Activated T-helper 17 cell treated with anti-CD3 and anti-CD28 coated beads, Interleukin-2, amount 50 U/mL, for 72 hours (primary cell): ENCODE measurements at regions not wholly inside any gene's neighbourhood (a gene's known extent, or its start where the extent isn't known, plus 50 kb on each side); places are given as distances from the start of the nearest gene placed in this dataset.

Experiments
- ATAC-seq: fragments of 150-1000 bp; cut with Tn5 transposase; replicated peaks from 2 replicates; pipeline ENCODE4 v1.10.0; 2021; ENCODE audit warnings: mild to moderate bottlenecking, moderate library complexity
- H3K27ac Mint-ChIP-seq: one replicate; pipeline ENCODE4 v1.8.0; 2022; ENCODE audit warnings: mixed read lengths
- H3K27me3 Mint-ChIP-seq: one replicate; pipeline ENCODE4 v1.8.0; 2022; ENCODE audit warnings: mixed read lengths
- H3K36me3 Mint-ChIP-seq: one replicate; pipeline ENCODE4 v1.8.0; 2022; ENCODE audit warnings: low read depth, mild to moderate bottlenecking, mixed read lengths
- H3K4me1 Mint-ChIP-seq: one replicate; pipeline ENCODE4 v1.8.0; 2022; ENCODE audit warnings: mixed read lengths
- H3K4me3 Mint-ChIP-seq: one replicate; pipeline ENCODE4 v1.8.0; 2022; ENCODE audit warnings: mild to moderate bottlenecking, mixed read lengths
- H3K9me3 Mint-ChIP-seq: one replicate; pipeline ENCODE4 v1.8.0; 2022; ENCODE audit warnings: mixed read lengths

GRCh38 chr7:20964281-20964918 is 177.7 kb upstream of the SP8 start:
- Mint-ChIP-seq H3K4me1 (no peaks in the 10 kb centered on the region), H3K36me3 (no peaks in the 10 kb centered on the region), H3K27me3 (no peaks in the 10 kb centered on the region), H3K4me3 (no peak overlapping the region), H3K9me3 (no peaks in the 10 kb centered on the region), H3K27ac (no peak overlapping the region)
- no peak for ATAC-seq

GRCh38 chr7:20971219-20971618 is 184.5 kb upstream of the SP8 start:
- Mint-ChIP-seq H3K4me1 (no peaks in the 10 kb centered on the region), H3K9me3 (no peaks in the 10 kb centered on the region), H3K36me3 (no peaks in the 10 kb centered on the region), H3K27me3 (no peaks in the 10 kb centered on the region), H3K27ac (no peak overlapping the region), H3K4me3 (no peak overlapping the region)
- ATAC-seq, result no peak

GRCh38 chr7:20980232-20980631 is 193.5 kb upstream of the SP8 start:
- Mint-ChIP-seq H3K36me3 (no peaks in the 10 kb centered on the region), H3K27ac (no peak overlapping the region), H3K27me3 (peaks cover 3% of the 10 kb centered on the region), H3K9me3 (no peaks in the 10 kb centered on the region), H3K4me3 (no peak overlapping the region), H3K4me1 (no peaks in the 10 kb centered on the region)
- no peak for ATAC-seq

- Mint-ChIP-seq H3K4me3 (no peak overlapping the region), H3K27me3 (peaks cover 3% of the 10 kb centered on the region), H3K27ac (no peak overlapping the region), H3K9me3 (no peaks in the 10 kb centered on the region), H3K4me1 (no peaks in the 10 kb centered on the region), H3K36me3 (no peaks in the 10 kb centered on the region)
- no peak for ATAC-seq
Measured at GRCh38 chr7:20980668-20981264, 194.1 kb upstream of the SP8 start.

- Mint-ChIP-seq H3K4me3 (no peak overlapping the region), H3K4me1 (no peaks in the 10 kb centered on the region), H3K9me3 (peaks cover 4% of the 10 kb centered on the region), H3K36me3 (no peaks in the 10 kb centered on the region), H3K27ac (no peak overlapping the region), H3K27me3 (peaks cover 3% of the 10 kb centered on the region)
- ATAC-seq, result no peak
Measured at GRCh38 chr7:20988340-20988739, 201.7 kb upstream of the SP8 start.

- Mint-ChIP-seq H3K4me3 (no peak overlapping the region), H3K27ac (no peak overlapping the region)
- ATAC-seq, result no peak
Measured at GRCh38 chr7:20991544-20991943, 204.9 kb upstream of the SP8 start.

GRCh38 chr7:20993693-20994092 is 207.0 kb upstream of the SP8 start:
- Mint-ChIP-seq H3K27ac (no peak overlapping the region), H3K36me3 (no peaks in the 10 kb centered on the region), H3K4me3 (no peak overlapping the region), H3K9me3 (peaks cover 4% of the 10 kb centered on the region), H3K27me3 (no peaks in the 10 kb centered on the region), H3K4me1 (no peaks in the 10 kb centered on the region)
- no peak for ATAC-seq

More at GRCh38 chr7:20991544-20991943, 204.9 kb upstream of the SP8 start:
- Mint-ChIP-seq H3K36me3 (no peaks in the 10 kb centered on the region), H3K4me1 (no peaks in the 10 kb centered on the region), H3K27me3 (no peaks in the 10 kb centered on the region), H3K9me3 (peaks cover 4% of the 10 kb centered on the region)

GRCh38 chr7:20998309-20998708 is 211.6 kb upstream of the SP8 start:
- no peak overlapping the region for H3K27ac Mint-ChIP-seq
- no peak overlapping the region for H3K4me3 Mint-ChIP-seq
- ATAC-seq, result no peak
- H3K27me3 Mint-ChIP-seq, result no peaks in the 10 kb centered on the region
- H3K9me3 Mint-ChIP-seq, result peaks cover 5% of the 10 kb centered on the region
- H3K4me1 Mint-ChIP-seq, result no peaks in the 10 kb centered on the region
- H3K36me3 Mint-ChIP-seq, result no peaks in the 10 kb centered on the region

- no peaks in the 10 kb centered on the region for H3K27me3 Mint-ChIP-seq
- ATAC-seq, result no peak
- no peaks in the 10 kb centered on the region for H3K4me1 Mint-ChIP-seq
- H3K9me3 Mint-ChIP-seq, result peaks cover 12% of the 10 kb centered on the region
- no peak overlapping the region for H3K4me3 Mint-ChIP-seq
- no peak overlapping the region for H3K27ac Mint-ChIP-seq
- H3K36me3 Mint-ChIP-seq, result no peaks in the 10 kb centered on the region
Measured at GRCh38 chr7:21011153-21011552, 224.5 kb upstream of the SP8 start.

- ATAC-seq, result no peak
- Mint-ChIP-seq H3K9me3 (peaks cover 8% of the 10 kb centered on the region), H3K36me3 (no peaks in the 10 kb centered on the region), H3K4me1 (no peaks in the 10 kb centered on the region), H3K4me3 (no peak overlapping the region), H3K27ac (no peak overlapping the region), H3K27me3 (no peaks in the 10 kb centered on the region)
Measured at GRCh38 chr7:21013765-21014539, 227.3 kb upstream of the SP8 start.

- H3K4me1 Mint-ChIP-seq, result no peaks in the 10 kb centered on the region
- no peaks in the 10 kb centered on the region for H3K36me3 Mint-ChIP-seq
- H3K9me3 Mint-ChIP-seq, result peaks cover 2% of the 10 kb centered on the region
- no peak for ATAC-seq
- no peak overlapping the region for H3K27ac Mint-ChIP-seq
- H3K4me3 Mint-ChIP-seq, result no peak overlapping the region
- H3K27me3 Mint-ChIP-seq, result peaks cover 4% of the 10 kb centered on the region
Measured at GRCh38 chr7:21020667-21021066, 234.0 kb upstream of the SP8 start.

GRCh38 chr7:21023841-21024484 is 237.3 kb upstream of the SP8 start:
- Mint-ChIP-seq H3K9me3 (no peaks in the 10 kb centered on the region), H3K27ac (no peak overlapping the region), H3K4me3 (no peak overlapping the region), H3K4me1 (no peaks in the 10 kb centered on the region), H3K27me3 (peaks cover 4% of the 10 kb centered on the region), H3K36me3 (no peaks in the 10 kb centered on the region)
- ATAC-seq, result no peak

- H3K4me1 Mint-ChIP-seq, result no peaks in the 10 kb centered on the region
- no peak overlapping the region for H3K27ac Mint-ChIP-seq
- H3K36me3 Mint-ChIP-seq, result no peaks in the 10 kb centered on the region
- no peaks in the 10 kb centered on the region for H3K9me3 Mint-ChIP-seq
- no peak for ATAC-seq
- peaks cover 4% of the 10 kb centered on the region for H3K27me3 Mint-ChIP-seq
- H3K4me3 Mint-ChIP-seq, result no peak overlapping the region
Measured at GRCh38 chr7:21024485-21024867, 237.8 kb upstream of the SP8 start.

- no peaks in the 10 kb centered on the region for H3K36me3 Mint-ChIP-seq
- H3K27me3 Mint-ChIP-seq, result peaks cover 4% of the 10 kb centered on the region
- no peaks in the 10 kb centered on the region for H3K4me1 Mint-ChIP-seq
- no peak for ATAC-seq
- H3K27ac Mint-ChIP-seq, result no peak overlapping the region
- no peaks in the 10 kb centered on the region for H3K9me3 Mint-ChIP-seq
- H3K4me3 Mint-ChIP-seq, result no peak overlapping the region
Measured at GRCh38 chr7:21028186-21028585, 241.5 kb upstream of the SP8 start.

GRCh38 chr7:21028599-21028998 is 241.9 kb upstream of the SP8 start:
- no peak for ATAC-seq
- H3K4me1 Mint-ChIP-seq, result no peaks in the 10 kb centered on the region
- peaks cover 4% of the 10 kb centered on the region for H3K27me3 Mint-ChIP-seq
- no peaks in the 10 kb centered on the region for H3K36me3 Mint-ChIP-seq
- H3K9me3 Mint-ChIP-seq, result no peaks in the 10 kb centered on the region
- H3K27ac Mint-ChIP-seq, result no peak overlapping the region
- H3K4me3 Mint-ChIP-seq, result no peak overlapping the region
